OCI-M1 (cell line): ENCODE measurements at regions not wholly inside any gene's neighbourhood (a gene's known extent, or its start where the extent isn't known, plus 50 kb on each side); places are given as distances from the start of the nearest gene placed in this dataset.

ENCODE experiments used
- DNase-seq: peaks from one replicate; lab custom pipeline; 2025; lab: John Stamatoyannopoulos, UW

DNA sequence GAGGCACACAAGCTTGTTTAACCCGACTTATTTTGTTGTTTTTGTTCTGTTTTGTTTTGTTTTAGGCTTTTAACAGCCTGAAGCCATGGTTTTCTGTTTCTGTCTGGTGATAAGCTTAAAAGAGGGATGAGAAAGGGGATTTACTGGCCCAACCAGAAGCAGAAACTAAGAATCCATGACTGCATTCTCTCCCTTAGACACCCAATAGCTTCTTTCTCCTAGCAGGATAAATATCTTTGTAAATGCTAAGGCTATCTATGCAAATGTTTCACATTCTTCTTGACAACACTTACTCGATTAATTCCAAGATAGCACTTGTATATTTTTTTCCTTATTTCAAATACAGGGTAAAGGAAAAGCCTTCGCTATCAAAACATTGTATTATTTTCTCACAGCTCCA, 53.7 kb upstream of the SMAD1 start:
- DNase-seq = peak; percentile 51

DNA sequence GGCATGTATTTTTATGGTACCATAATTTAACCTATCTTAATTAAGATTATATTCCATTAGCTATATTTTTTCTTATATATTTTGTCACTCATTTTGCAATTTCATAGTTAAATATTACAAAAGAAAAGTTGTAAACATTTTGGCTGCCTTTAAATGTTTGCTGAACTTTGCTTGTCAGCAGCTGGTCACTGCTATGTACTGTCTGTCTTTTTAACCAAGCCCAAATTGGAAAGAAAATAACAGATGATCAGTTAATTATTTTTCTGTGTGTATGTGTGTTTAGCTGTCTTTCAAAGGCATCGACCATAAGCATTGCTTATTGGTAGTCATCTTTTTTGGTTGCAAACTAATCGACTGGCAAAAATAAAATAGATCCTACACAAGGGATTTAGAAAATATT, 54.4 kb upstream of the SMAD1 start:
- DNase-seq = no peak

DNA sequence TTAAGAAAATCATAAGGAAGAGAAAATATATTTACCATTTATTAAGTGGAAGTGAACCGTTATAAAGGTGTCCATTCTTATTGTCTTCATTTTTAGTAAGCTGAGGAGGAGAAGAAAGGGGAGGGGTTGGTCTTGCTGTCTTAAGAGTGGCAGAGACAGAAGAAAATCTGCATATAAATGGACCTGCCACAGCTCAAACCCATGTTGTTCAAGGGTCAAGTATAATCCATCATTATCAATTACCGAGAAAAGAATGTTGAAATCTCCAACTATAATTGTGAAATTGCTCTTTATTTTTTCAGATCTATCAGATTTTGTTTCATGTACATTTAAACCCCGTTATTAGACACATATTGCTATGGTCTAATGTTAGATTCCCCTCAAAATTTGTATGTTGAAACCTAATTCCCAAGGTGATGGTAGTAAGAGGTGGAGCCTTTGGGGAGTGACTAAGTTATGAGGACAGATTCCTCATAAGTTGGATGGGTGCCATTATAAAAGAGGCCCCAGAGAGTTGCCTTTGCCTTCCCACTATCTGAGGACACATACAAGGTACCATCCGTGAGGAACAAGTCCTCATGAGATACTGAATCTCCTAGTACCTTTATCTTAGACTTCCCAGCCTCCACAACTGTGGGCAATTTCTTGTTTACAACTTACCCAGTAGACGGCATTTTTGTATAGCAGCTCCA, 58.5 kb upstream of the SMAD1 start:
- no peak for DNase-seq

DNA sequence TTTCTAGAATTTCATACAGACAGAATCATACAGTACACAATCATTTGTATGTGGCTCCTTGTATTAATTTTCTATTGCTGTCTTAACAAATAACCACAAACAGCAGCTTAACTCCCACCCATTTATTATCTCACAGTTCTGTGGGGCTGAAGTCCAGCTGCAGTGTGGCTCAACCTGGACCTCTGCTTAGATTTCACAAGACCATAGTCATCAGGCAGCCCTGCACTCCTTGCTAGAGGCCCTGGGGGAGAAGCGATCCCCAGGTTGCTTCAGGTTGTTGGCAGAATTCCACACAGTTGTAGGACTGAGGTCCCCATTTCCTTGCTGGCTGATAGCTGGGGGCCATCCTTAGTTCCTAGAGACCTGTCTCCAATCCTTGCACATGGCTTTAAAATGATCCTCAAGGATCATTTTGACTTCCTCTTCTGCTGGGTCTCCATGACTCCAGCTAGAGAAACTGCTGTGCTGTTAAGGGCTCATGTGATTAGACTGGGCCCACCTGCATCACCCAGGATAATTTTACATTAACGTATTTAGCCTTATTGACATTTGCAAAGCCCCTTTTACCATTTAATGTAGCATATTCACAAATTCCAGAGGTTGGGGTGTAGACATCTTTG, 60.9 kb upstream of the SMAD1 start:
- peak; percentile 28 for DNase-seq

DNA sequence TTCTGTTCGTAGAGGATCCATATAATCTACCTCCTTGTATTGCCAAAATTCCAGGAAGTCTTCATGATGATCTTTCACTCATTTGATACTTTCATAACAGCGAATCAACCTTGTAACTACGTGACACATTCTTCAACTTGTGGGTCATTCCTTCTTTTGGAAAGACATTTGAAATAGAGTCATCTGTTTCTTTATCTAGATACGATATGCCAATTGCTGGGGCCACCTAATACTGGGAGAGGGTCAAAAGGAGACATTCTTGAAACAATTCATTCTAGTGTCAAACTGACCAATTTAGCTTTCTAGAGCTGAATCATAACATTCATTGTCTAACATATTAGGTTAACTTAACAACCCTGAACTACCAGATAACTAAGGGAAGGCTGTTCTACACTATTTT, 62.9 kb upstream of the SMAD1 start:
- no peak for DNase-seq

DNA sequence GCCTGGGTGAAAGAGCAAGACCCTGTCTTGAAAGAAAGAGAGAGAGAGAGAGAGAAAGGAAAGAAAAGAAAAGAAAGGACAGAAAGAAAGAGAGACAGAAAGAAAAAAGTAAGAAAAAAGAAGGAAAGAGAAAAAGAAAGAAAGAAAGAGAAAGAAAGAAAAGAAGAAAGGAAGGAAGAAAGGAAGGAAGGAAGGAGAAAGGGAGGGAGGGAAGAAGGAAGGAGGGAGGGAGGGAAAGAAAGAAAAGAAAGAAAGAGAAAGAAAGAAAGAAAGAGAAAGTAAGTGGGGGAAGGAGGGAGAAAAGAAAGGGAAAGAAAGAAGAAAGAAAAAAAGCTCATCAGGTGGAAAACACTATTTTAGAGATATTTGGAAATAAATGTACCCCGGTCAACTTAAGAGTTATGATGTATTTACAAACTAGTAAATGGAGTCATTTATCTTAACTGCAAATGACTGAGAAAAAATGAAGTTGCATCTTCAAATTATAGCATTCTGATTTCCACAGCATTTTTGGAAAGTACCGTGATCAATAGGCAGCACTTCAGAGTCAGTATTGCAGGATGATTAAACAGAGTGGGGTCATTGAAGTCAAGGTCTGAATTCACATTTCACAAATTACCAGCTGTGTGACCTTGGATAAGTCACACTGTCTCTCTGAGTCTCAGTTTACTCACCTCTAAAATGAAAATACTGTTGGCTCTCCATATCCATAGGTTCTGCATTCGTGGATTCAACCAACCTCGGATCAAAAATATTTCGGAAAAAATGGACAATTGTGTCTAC, 64.1 kb upstream of the SMAD1 start:
- DNase-seq = no peak

DNA sequence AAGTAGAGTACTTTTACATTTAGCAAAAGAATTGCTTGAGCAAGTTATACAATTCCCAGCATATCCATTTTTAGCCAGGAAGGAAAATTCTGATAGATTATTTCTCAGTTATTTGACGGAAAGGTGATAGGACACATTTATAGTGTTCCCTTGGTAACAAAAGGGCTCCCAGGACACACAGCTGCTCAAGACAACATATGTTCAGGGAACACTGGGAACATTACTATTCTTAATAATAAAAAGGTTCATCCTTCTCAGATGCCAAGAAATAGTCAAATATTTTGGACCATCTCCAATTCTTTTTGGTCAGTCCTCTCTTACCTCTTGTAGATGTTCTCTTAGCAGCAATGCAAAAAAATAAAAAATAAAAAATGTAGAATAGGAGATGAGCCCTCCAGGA, 66.8 kb upstream of the SMAD1 start:
- no peak for DNase-seq

DNA sequence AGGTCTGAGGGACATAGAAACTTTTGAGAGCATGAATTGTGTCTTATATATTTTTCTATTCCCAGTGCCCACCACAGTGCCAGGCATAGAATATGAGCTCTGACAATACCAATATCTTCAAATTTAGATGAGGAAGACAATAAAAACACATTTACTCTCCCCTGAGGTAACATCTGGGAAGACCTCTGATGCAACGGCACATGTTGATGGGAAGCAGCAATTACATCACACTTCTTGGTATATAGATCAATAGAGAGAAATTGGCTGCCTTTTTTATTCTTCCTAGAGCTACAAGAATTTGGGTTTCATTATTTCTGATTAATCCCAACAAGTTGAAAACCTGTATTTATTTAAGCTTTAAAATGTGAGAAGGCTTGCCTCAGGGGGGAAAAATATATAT, 67.4 kb upstream of the SMAD1 start:
- no peak for DNase-seq

DNA sequence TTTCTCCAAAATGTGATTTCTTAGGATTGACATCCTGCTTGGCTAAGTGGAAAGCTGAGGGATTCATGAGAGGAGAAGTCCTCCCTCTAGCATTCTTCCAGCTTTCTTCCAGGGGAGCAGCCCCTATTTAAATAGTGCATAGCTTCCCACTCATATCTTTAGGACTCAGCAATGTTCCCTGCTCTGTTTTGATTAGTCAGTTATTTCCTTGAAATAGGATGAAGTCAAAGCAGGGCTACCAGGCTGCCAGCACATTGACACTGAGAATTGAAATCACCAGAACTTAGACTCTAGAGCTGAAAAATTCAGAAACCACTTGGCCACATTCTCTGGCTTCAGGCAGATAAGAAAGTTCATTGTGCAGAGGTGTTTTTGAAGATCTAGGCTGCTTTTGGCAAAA, 74.7 kb upstream of the SMAD1 start:
- DNase-seq = peak; percentile 79

DNA sequence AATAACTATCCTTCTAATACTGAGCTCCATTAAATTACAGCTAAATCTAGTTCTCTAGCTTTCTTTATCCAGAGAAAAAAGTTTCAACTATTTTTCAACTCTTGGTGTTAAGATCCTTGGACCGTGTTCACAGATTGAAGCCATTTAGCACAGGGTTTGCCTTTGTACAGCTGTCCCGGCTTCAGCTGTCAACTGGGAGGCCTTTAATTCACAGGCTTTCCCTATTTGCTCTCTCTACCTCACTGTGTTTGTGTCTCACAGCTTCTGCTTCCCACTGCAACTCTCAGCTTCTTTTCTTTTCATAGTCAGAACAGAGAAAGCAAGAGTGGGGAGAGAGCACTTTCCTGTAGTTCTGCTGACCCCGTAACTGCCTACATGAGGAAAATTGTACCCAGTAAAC, 76.9 kb upstream of the SMAD1 start:
- no peak for DNase-seq

DNA sequence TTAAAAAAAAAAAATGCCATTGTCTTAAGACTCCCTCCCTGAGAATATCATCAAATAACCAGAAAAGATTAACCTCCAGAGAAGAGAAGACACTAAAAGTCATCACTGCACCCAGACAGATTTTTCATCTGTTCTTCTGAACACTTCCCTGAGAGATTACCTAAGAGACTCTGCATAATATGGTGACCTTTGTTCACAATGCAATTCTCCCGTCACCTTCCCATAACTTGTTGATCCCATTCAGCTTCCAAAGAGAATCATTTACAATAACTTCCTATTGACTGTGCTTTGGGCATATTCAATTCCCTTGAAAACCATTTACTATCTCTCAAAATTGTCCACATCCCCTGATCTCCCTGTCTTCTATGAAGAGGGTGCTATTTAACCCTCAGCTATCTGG, 85.1 kb upstream of the SMAD1 start:
- no peak for DNase-seq

DNA sequence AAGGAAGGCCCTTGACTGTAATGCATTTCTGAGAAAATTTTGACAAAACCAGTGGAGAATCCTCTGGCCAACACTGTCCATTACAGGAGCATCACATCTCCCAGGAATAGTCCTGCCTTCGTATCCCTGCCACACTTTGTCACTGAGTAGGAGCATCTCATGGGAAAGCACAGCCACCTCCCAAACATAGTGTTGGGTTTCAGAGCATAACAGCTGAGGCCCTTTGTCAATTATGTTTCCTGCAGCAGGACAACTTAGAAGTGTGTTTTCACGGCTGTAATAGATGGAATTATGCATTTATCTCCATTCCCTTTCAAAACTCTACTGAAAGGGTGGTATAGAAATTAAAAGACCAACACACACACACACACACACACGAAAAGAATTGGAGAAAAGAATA, 91.1 kb upstream of the SMAD1 start:
- no peak for DNase-seq

DNA sequence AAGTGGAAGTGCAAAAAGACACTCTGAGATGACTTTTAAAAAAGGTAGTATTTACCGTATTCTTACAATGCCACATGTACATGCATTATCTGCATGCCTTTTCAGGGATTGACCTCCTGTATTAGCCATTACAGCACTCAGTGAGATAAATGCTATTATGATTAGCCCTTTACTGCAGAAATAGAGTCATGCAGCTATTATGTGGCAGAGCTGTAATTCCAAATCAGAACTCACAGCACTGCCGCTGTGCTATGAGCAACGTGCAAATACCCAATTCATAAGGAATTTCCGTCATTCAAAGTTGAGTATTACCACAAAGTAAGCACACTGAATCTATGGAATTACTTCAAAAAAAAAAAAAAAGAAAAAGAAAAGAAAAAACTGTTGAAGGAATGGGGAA, 92.1 kb upstream of the SMAD1 start:
- DNase-seq = no peak

DNA sequence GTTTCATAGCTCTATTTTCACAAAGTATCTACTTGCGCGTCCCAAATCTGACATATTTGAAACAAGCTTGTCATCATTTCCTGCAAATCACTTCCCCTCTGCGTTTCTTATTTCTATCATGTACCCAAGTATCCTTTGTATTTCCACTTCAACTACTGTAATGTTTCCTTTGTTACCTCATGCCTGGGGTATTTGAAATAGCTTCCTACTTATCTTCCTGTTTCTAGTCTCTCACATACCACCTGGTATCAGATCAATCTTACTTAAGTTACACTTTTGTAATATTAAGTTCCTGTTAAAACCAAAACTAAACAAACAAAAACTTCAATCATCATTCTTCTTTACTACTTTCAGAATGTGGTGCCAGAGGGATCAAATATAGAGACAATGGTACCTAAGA, 93.6 kb upstream of the SMAD1 start:
- DNase-seq = no peak

DNA sequence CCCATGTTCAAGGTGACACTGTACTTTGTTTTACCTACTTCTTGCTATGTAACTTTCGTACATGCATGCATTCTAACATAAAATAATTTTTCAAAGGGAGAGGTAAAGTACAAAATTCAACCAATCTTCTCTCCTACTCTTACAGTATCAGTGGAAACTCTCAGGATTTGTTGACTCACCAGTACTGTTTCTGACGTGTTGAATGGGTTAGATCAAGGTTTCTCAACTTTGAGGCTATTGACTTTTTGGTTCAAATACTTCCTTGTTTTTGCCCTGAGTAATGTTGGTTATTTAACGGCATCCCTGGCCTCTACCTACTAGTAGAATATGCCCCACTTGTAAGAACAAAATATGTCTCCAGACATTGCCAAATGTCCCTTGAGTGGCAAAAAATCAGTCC, 94.6 kb upstream of the SMAD1 start:
- DNase-seq = no peak

DNA sequence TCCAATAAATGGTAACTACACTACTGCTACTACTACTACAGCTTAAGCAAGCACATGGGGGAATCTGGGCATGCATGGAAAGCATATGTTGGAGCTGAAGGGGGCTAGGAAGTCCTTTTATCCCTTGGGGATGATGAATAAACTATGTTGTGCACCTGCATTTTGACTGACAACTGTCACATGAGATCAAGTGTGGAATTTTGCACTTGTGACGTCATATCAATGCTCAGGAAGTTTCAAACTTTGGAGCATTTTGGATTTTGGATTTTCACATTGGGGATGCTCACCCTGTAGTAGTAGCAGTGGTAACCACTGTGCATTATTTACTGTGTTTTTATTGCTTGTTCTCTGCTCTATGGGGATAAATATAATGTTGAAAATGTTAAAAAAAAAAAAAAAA, 100.5 kb upstream of the SMAD1 start:
- no peak for DNase-seq

DNA sequence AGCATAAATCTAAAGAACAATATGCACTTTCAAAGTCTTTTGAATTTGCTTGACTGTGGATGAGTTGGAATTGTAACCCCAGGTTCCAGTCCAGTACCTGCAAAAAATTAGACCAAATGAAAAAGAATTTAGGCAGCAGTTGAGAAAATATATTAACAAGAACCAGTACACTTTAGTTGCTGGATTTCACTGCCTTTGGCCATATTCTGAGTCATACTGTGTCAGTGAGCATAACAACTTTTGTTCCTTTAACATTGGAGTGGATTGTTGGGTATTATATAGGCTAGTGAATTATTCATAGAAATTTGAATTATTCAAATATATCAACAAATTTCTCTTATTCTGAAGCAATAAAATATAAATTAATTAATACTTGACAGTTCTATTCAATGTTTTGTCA, 101.5 kb upstream of the SMAD1 start:
- DNase-seq = no peak

DNA sequence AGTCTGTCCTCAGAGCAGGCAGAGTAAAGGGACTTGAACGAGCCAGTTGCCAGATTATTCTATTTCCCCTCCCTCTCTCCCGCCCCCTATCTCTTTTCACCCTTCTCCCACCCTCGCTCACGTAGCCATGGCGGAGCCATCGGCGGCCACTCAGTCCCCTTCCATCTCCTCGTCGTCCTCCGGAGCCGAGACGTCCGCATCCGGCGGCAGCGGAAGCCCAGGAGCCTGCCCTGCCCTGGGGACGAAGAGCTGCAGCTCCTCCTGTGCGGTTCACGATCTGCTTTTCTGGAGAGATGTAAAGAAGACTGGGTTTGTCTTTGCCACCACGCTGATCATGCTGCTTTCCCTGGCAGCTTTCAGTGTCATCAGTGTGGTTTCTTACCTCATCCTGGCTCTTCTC, 106.2 kb upstream of the SMAD1 start:
- DNase-seq = no peak

DNA sequence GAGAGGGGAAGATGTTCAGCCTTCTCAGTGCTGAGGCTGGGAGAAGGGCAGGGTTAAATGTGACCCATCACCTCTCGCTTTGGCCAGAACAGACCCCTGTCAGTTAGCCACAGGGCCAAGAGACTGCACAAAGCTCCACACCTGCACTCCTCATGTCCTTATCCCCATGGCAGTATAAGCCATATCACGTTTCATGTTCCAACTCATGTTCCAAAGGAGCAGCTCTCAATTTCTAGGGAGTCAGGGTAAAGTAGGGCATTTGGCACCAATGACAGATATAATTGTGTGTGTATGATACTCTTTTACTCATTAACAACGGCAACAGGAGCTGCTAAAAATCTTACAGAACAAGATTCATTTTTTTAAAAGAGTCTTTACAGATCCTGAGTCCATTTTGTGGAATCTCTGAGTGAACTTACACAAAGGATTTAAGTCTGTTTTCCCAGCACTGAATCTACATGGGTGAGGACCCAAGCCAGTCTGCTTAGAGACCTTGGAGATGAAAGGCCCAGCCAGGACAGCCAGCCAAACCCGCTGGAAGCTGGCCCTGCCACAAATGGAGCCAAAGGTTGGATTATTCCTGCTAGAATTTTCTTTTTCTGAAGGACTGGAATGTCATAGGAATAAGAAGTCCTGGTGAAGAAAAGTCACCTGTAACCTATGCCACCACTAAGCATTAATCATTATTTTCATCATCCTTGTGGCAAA, 129.1 kb upstream of the SMAD1 start:
- no peak for DNase-seq

DNA sequence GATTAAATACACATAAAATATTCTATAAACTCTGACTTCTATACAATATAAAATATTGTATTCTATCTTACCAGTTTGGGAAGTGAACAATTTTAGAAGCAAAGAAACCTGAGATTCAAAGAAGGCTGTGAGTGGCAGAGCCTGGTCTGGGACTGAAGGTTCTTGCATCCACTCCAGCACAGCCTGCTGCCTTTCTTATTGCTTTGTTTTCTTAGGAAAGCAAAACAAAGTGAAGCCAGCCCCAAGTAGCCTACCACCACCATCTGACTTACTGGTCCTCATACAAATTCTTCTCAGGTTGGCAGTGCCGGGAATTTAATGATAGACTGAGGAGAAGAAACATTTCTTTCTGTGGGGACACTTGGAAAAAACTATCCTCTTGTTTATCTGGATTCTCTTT, 129.7 kb upstream of the SMAD1 start:
- no peak for DNase-seq

DNA sequence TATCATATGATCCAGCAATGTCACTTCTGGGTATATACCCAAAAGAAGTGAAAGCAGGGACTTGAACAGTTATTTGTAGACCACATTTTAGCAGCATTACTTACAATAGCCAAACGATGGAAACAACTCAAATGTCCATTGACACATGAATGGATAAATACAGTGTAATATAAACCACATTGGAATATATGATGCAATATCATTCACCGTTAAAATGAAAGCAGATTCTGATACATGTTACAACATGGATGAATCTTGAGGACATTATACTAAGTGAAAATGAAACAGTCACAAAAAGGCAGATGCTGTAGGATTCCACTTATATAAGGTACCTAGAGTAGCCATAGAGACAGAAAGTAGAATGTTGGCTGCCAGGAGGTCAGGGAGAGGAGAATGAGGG, 130.5 kb upstream of the SMAD1 start:
- peak; percentile 65 for DNase-seq

DNA sequence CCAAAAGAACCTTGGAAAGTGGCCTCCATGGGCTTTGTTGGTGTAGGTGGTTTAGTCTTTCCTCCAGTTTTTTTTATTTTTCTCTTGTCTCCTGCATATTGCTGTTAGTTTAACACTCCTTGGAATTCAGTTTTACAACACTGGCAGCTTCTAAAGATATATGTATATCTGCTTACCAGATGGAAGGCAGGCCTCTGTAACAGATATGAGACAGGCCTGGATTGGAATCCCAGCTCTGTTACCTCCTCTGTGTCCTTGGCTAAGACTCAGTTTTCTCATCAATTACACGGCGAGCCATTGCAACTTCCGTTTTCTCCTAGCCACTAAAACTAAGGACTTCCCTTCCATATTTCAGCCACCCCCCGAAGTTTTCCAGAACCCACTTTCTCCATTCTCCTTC, 133.4 kb upstream of the SMAD1 start:
- DNase-seq = no peak

DNA sequence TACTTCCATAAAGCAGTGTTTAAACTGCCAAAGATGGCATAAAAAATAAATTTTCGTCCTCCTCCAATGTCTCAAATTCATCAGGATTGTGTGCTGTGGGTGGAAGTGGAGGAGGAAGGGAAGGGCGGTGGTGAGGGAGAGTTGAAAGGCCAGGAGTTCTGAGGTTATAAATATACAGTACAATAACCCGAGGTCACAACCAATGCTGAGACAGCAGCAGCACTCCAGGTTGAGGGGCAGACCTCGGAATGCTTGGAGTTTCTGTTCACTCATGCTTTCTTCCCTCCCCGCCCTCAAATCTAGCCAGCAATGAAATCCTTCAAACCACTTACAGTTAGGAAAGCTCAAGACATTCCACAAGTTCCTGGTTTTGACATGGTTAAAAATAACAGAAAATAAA, 134.0 kb upstream of the SMAD1 start:
- no peak for DNase-seq
